ENCODE measurements at regions not wholly inside any gene's neighbourhood (a gene's known extent, or its start where the extent isn't known, plus 50 kb on each side); places are given as distances from the start of the nearest gene placed in this dataset.

DNA sequence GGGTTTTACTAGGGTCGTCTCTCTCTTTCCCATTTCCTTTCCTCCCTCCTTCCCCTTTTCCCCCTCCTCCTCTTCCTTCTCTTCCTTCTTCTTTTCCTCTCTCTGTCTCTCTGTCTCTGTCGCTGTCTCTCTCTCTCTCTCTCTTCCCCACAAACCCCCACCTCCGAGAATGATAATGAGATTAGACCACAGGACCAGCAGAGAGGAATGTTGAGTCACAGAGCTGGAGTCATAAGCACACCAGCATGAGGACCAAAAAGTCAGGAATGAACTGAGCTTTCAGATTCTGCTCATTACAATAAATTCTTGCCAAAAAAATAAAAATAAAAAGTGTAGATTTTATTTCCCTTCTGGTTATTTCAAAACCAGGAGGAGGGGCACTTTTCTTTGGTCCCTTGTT is 377.4 kb downstream of the LTN1 start:
- Histone ChIP-seq H3K9ac (ENCODE audit: low read depth, low read length) (no peak overlapping the region), H3K27me3 (ENCODE audit: insufficient read depth, low read length) (no peaks in the 10 kb centered on the region), H3K9me3 (ENCODE audit: insufficient read depth, low read depth, low read length) (no peaks in the 10 kb centered on the region), H3K4me3 (ENCODE audit: low read length) (no peak overlapping the region), H3K4me1 (ENCODE audit: insufficient read depth, low read length) (no peaks in the 10 kb centered on the region), H3K27ac (ENCODE audit: low read depth, low read length) (no peak overlapping the region), H3K36me3 (ENCODE audit: insufficient read depth, low read length) (no peaks in the 10 kb centered on the region)
- WGBS: 76% methylated on average over 3 of the region's 3 CpGs

- Histone ChIP-seq H3K4me1 (ENCODE audit: insufficient read depth, low read length) (no peaks in the 10 kb centered on the region), H3K27ac (ENCODE audit: low read depth, low read length) (no peak overlapping the region), H3K9me3 (ENCODE audit: insufficient read depth, low read depth, low read length) (no peaks in the 10 kb centered on the region), H3K36me3 (ENCODE audit: insufficient read depth, low read length) (no peaks in the 10 kb centered on the region), H3K27me3 (ENCODE audit: insufficient read depth, low read length) (no peaks in the 10 kb centered on the region), H3K9ac (ENCODE audit: low read depth, low read length) (no peak overlapping the region), H3K4me3 (ENCODE audit: low read length) (no peak overlapping the region)
- 87% methylated on average over 2 of the region's 2 CpGs for WGBS
Observed at GRCh38 chr21:28614791-28615190, 377.9 kb downstream of the LTN1 start.

DNA sequence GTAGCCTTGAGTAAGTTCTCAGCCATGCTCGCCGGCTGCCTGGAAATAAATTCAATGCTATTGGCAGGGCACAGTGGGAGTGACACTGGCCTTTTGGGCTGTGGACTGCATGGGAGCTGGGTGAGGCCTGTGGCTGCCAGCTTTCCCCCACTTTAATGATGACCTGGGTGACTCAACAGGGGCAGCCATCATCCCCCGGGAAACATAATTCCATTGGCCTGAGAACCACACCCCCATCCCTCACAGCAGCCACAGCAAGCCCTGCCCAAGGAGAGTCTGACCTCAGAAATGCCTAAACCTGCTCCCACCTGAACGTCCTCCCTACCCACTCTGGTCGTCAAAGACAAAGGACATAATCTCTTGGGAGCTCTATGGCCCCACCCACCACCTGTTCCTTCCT is 384.0 kb downstream of the LTN1 start:
- 92% methylated on average over 5 of the region's 5 CpGs for WGBS
- Histone ChIP-seq H3K27me3 (ENCODE audit: insufficient read depth, low read length) (no peaks in the 10 kb centered on the region), H3K4me1 (ENCODE audit: insufficient read depth, low read length) (no peaks in the 10 kb centered on the region)

GRCh38 chr21:28607545-28607944 is 385.1 kb downstream of the LTN1 start:
- WGBS: 79% methylated on average over 4 of the region's 4 CpGs

More for the DNA sequence above, 384.0 kb downstream of the LTN1 start:
- no peaks in the 10 kb centered on the region for H3K9me3 ChIP-seq (ENCODE audit: insufficient read depth, low read depth, low read length)
- no peaks in the 10 kb centered on the region for H3K36me3 ChIP-seq (ENCODE audit: insufficient read depth, low read length)
- no peak overlapping the region for H3K27ac ChIP-seq (ENCODE audit: low read depth, low read length)
- no peak overlapping the region for H3K4me3 ChIP-seq (ENCODE audit: low read length)
- H3K9ac ChIP-seq (ENCODE audit: low read depth, low read length): no peak overlapping the region

GRCh38 chr21:28604946-28605537 is 387.6 kb downstream of the LTN1 start:
- no peak overlapping the region for H3K4me3 ChIP-seq (ENCODE audit: low read length)
- H3K9me3 ChIP-seq (ENCODE audit: insufficient read depth, low read depth, low read length): peaks cover 18% of the 10 kb centered on the region
- no peaks in the 10 kb centered on the region for H3K4me1 ChIP-seq (ENCODE audit: insufficient read depth, low read length)
- no peaks in the 10 kb centered on the region for H3K36me3 ChIP-seq (ENCODE audit: insufficient read depth, low read length)
- no peak overlapping the region for H3K27ac ChIP-seq (ENCODE audit: low read depth, low read length)
- WGBS: 94% methylated on average over 3 of the region's 3 CpGs
- no peaks in the 10 kb centered on the region for H3K27me3 ChIP-seq (ENCODE audit: insufficient read depth, low read length)
- H3K9ac ChIP-seq (ENCODE audit: low read depth, low read length): no peak overlapping the region

More at GRCh38 chr21:28607545-28607944, 385.1 kb downstream of the LTN1 start:
- H3K27me3 ChIP-seq (ENCODE audit: insufficient read depth, low read length): no peaks in the 10 kb centered on the region
- 0 out of 2 replicates have a peak, but pooled peaks cover under 1% of the 10 kb centered on the region for H3K9me3 ChIP-seq (ENCODE audit: insufficient read depth, low read depth, low read length)
- no peak overlapping the region for H3K27ac ChIP-seq (ENCODE audit: low read depth, low read length)
- no peak overlapping the region for H3K4me3 ChIP-seq (ENCODE audit: low read length)
- no peak overlapping the region for H3K9ac ChIP-seq (ENCODE audit: low read depth, low read length)
- H3K4me1 ChIP-seq (ENCODE audit: insufficient read depth, low read length): no peaks in the 10 kb centered on the region
- H3K36me3 ChIP-seq (ENCODE audit: insufficient read depth, low read length): no peaks in the 10 kb centered on the region

DNA sequence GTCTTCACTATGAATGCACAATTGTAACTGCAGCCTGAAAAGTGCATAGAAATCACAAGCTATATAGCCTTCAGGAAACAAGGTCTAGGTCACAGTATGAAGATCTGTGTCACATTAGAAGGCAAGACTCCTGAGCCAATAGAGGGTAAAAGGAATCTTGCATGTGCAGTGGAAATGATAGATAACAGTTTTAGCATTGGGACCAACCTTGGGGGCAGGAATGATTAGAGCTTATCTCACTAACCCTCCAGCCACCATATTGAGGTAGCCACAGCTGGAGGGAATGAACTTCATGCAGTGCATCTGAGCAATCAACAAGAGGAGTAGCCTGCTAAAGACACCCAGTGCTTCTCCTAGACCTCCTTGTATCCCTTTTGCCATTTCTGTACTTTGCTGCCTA is 390.1 kb downstream of the LTN1 start:
- no peaks in the 10 kb centered on the region for H3K36me3 ChIP-seq (ENCODE audit: insufficient read depth, low read length)
- H3K4me3 ChIP-seq (ENCODE audit: low read length): no peak overlapping the region
- no peak overlapping the region for H3K27ac ChIP-seq (ENCODE audit: low read depth, low read length)
- H3K9ac ChIP-seq (ENCODE audit: low read depth, low read length): no peak overlapping the region
- H3K9me3 ChIP-seq (ENCODE audit: insufficient read depth, low read depth, low read length): peaks cover 34% of the 10 kb centered on the region
- H3K27me3 ChIP-seq (ENCODE audit: insufficient read depth, low read length): no peaks in the 10 kb centered on the region
- no peaks in the 10 kb centered on the region for H3K4me1 ChIP-seq (ENCODE audit: insufficient read depth, low read length)

DNA sequence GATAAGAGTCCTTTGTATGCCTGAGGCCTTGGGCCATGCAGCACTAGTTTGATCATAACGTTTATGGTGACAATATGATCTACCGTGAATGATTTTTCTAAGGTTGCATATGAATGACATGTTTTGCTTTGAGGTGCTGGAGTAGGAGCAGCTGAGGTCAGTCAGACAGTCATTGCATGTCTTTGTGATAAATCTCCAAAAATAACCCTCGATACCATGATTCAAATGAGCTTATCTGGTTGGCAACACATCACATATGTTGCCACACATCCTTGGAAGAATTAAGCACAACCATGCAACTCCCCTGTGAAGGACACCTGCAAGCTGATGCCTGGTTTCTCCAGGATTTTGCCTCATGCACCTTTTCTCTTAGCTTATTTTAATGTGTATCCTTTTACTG is 394.5 kb downstream of the LTN1 start:
- H3K9ac ChIP-seq (ENCODE audit: low read depth, low read length): no peak overlapping the region
- 94% methylated on average over 3 of the region's 3 CpGs for WGBS

DNA sequence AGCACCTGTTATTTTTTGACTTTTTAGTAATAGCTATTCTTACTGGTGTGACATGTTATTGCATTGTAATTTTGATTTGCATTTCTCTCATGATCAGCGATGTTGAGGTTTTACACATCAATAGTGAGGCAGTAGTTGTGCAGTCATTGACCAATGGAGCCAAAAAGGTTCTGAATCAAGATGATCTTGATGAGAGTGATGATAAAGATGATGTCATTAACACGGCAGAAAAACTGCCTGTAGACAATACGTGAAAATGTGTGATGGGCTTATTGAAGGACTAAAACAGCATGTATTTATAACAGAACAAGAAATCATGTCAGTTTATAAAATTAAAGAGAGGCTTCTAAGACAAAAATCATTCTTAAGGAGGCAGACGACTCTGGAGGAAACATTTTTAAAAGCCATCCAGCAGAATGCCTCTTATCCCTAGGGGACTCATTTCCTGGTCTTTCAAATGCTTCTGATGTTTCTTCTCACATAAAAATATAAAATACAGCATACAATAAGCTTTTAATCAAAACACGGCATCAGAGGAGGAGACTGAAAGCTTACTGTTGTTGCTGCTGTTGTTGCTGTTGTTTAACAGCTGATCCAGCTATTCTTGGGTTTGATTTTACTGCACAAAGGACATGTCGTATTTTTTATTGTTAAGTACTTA is 400.3 kb downstream of the LTN1 start:
- Histone ChIP-seq H3K4me1 (ENCODE audit: insufficient read depth, low read length) (peaks cover 23% of the 10 kb centered on the region), H3K36me3 (ENCODE audit: insufficient read depth, low read length) (no peaks in the 10 kb centered on the region), H3K9ac (ENCODE audit: low read depth, low read length) (no peak overlapping the region), H3K4me3 (ENCODE audit: low read length) (no peak overlapping the region), H3K27me3 (ENCODE audit: insufficient read depth, low read length) (no peaks in the 10 kb centered on the region), H3K9me3 (ENCODE audit: insufficient read depth, low read depth, low read length) (no peaks in the 10 kb centered on the region), H3K27ac (ENCODE audit: low read depth, low read length) (no peak overlapping the region)
- 87% methylated on average over 6 of the region's 6 CpGs for WGBS

More for the DNA sequence above, 394.5 kb downstream of the LTN1 start:
- peaks cover 34% of the 10 kb centered on the region for H3K9me3 ChIP-seq (ENCODE audit: insufficient read depth, low read depth, low read length)
- H3K27ac ChIP-seq (ENCODE audit: low read depth, low read length): no peak overlapping the region
- peaks cover 3% of the 10 kb centered on the region; the same call in 1 of the 2 replicates for H3K4me1 ChIP-seq (ENCODE audit: insufficient read depth, low read length)
- no peaks in the 10 kb centered on the region for H3K27me3 ChIP-seq (ENCODE audit: insufficient read depth, low read length)
- H3K36me3 ChIP-seq (ENCODE audit: insufficient read depth, low read length): no peaks in the 10 kb centered on the region
- H3K4me3 ChIP-seq (ENCODE audit: low read length): no peak overlapping the region

DNA sequence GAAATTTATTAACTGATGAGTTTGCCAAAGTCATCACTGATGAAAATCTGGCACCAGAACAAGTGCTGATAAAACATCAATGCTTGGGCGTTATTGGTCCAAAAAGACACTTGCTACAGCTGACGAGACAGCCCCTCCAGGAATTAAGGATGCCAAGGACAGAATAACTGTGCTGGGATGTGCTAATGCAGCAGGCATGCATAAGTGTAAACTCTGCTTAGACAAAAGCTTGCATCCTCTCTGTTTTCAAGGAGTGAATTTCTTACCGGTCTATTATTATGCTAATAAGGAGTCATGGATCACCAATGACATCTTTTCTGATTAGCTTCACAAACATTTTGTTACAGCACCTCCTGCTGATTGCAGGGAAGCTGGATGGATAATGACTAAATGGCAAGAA is 402.0 kb downstream of the LTN1 start:
- Histone ChIP-seq H3K36me3 (ENCODE audit: insufficient read depth, low read length) (no peaks in the 10 kb centered on the region), H3K9me3 (ENCODE audit: insufficient read depth, low read depth, low read length) (no peaks in the 10 kb centered on the region), H3K4me3 (ENCODE audit: low read length) (no peak overlapping the region), H3K27me3 (ENCODE audit: insufficient read depth, low read length) (no peaks in the 10 kb centered on the region), H3K9ac (ENCODE audit: low read depth, low read length) (peak overlapping the region; percentile 25; the same call in 1 of the 2 replicates), H3K27ac (ENCODE audit: low read depth, low read length) (peak overlapping the region; percentile 80), H3K4me1 (ENCODE audit: insufficient read depth, low read length) (peaks cover 23% of the 10 kb centered on the region)
- WGBS: 49% methylated on average over 3 of the region's 3 CpGs

GRCh38 chr21:28590026-28590425 is 402.7 kb downstream of the LTN1 start:
- Histone ChIP-seq H3K9ac (ENCODE audit: low read depth, low read length) (no peak overlapping the region), H3K27ac (ENCODE audit: low read depth, low read length) (no peak overlapping the region), H3K36me3 (ENCODE audit: insufficient read depth, low read length) (no peaks in the 10 kb centered on the region), H3K27me3 (ENCODE audit: insufficient read depth, low read length) (no peaks in the 10 kb centered on the region), H3K9me3 (ENCODE audit: insufficient read depth, low read depth, low read length) (no peaks in the 10 kb centered on the region), H3K4me1 (ENCODE audit: insufficient read depth, low read length) (peaks cover 23% of the 10 kb centered on the region), H3K4me3 (ENCODE audit: low read length) (no peak overlapping the region)
- 84% methylated on average over 2 of the region's 2 CpGs for WGBS

- Histone ChIP-seq H3K27ac (ENCODE audit: low read depth, low read length) (no peak overlapping the region), H3K4me3 (ENCODE audit: low read length) (no peak overlapping the region), H3K9me3 (ENCODE audit: insufficient read depth, low read depth, low read length) (no peaks in the 10 kb centered on the region), H3K4me1 (ENCODE audit: insufficient read depth, low read length) (peaks cover 23% of the 10 kb centered on the region), H3K9ac (ENCODE audit: low read depth, low read length) (no peak overlapping the region), H3K27me3 (ENCODE audit: insufficient read depth, low read length) (no peaks in the 10 kb centered on the region), H3K36me3 (ENCODE audit: insufficient read depth, low read length) (no peaks in the 10 kb centered on the region)
- 100% methylated on average over 1 of the region's 1 CpG for WGBS
Observed at GRCh38 chr21:28588997-28589396, 403.7 kb downstream of the LTN1 start.
